HG03432 (cell line): ENCODE measurements at regions not wholly inside any gene's neighbourhood (a gene's known extent, or its start where the extent isn't known, plus 50 kb on each side); places are given as distances from the start of the nearest gene placed in this dataset.

ENCODE experiments used
- ATAC-seq: cut with Tn5 transposase; IDR thresholded peaks from one replicate; pipeline ENCODE4 v1.9.1; 2021; ENCODE audit warnings: mild to moderate bottlenecking, moderate library complexity; ENCODE audit not compliant: unreplicated experiment

GRCh38 chr6:100944644-100945043 is 63.5 kb upstream of the ASCC3 start:
- ATAC-seq, result no peak

GRCh38 chr6:100946021-100946540 is 65.0 kb upstream of the ASCC3 start:
- ATAC-seq, result no peak

GRCh38 chr6:100946711-100947110 is 65.6 kb upstream of the ASCC3 start:
- ATAC-seq, result no peak

- no peak for ATAC-seq
Observed at GRCh38 chr6:100948381-100949133, 67.4 kb upstream of the ASCC3 start.

- ATAC-seq, result no peak
Observed at GRCh38 chr6:100952006-100952405, 70.9 kb upstream of the ASCC3 start.

GRCh38 chr6:100959280-100959679 is 78.2 kb upstream of the ASCC3 start:
- no peak for ATAC-seq

- no peak for ATAC-seq
Observed at GRCh38 chr6:100962466-100962865, 81.3 kb upstream of the ASCC3 start.

- ATAC-seq, result no peak
Observed at GRCh38 chr6:100965067-100965466, 83.9 kb upstream of the ASCC3 start.

- no peak for ATAC-seq
Observed at GRCh38 chr6:100968949-100969348, 87.8 kb upstream of the ASCC3 start.

- ATAC-seq, result no peak
Observed at GRCh38 chr6:100979267-100979666, 98.1 kb upstream of the ASCC3 start.

- ATAC-seq, result no peak
Observed at GRCh38 chr6:100980949-100981348, 99.8 kb upstream of the ASCC3 start.

- ATAC-seq, result no peak
Observed at GRCh38 chr6:100986921-100987320, 105.8 kb upstream of the ASCC3 start.

- no peak for ATAC-seq
Observed at GRCh38 chr6:100987556-100987955, 106.4 kb upstream of the ASCC3 start.

- ATAC-seq, result no peak
Observed at GRCh38 chr6:100988391-100988984, 107.4 kb upstream of the ASCC3 start.

- ATAC-seq, result no peak
Observed at GRCh38 chr6:100990070-100990469, 108.9 kb upstream of the ASCC3 start.

- ATAC-seq, result no peak
Observed at GRCh38 chr6:100996409-100996808, 115.3 kb upstream of the ASCC3 start.

- ATAC-seq, result no peak
Observed at GRCh38 chr6:100998111-100998510, 117.0 kb upstream of the ASCC3 start.

GRCh38 chr6:100999034-100999597 is 118.0 kb upstream of the ASCC3 start:
- ATAC-seq, result no peak

GRCh38 chr6:101000341-101000740 is 119.2 kb upstream of the ASCC3 start:
- no peak for ATAC-seq

- no peak for ATAC-seq
Observed at GRCh38 chr6:101001012-101001411, 119.9 kb upstream of the ASCC3 start.

GRCh38 chr6:101001607-101002006 is 120.5 kb upstream of the ASCC3 start:
- no peak for ATAC-seq

GRCh38 chr6:101003075-101003474 is 121.9 kb upstream of the ASCC3 start:
- no peak for ATAC-seq
